ENCODE measurements at regions not wholly inside any gene's neighbourhood (a gene's known extent, or its start where the extent isn't known, plus 50 kb on each side); places are given as distances from the start of the nearest gene placed in this dataset.
"Not testable (repeated sequence)": the region's sequence is repeated elsewhere in the genome, so short reads cannot be mapped to it uniquely, and the experiment has no call there.

DNA sequence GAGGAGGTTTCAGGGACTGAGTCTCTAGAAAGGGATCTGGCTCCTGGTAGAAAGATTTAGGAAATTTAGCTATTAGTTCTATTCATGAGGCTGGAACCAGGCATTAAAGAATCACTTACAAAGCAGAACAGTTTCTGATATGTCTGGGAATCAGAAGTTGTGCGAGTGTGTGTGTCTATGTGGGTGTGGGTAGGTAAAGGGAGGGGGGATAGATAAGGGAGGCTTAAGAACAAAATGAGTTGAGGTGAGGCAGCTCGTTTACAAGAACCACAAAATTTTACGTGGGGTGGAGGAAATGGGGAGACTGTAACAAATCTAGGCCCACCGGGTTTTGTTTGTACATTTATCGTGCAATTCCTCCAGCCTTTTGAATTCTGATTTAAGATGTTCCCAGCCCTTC lies 90.7 kb downstream of the SAMD9 start:
- no peak for DNase-seq (ENCODE audit: low read depth, low spot score)
- TF ChIP-seq YY1 (IDR thresholded peaks at IDR 0.05; ENCODE audit: insufficient read depth, insufficient read length) (no peak), ZNF274 (IDR thresholded peaks at IDR 0.05; ENCODE audit: low read depth, low read length) (no peak), SUZ12 (IDR thresholded peaks at IDR 0.05; ENCODE audit: extremely low read depth, insufficient read depth, insufficient read length) (no peak)
- Histone ChIP-seq H3K9ac (ENCODE audit: insufficient read length, low read depth) (no peak overlapping the region), H3K27me3 (ENCODE audit: insufficient read depth, insufficient read length) (no peaks in the 10 kb centered on the region), H3K9me3 (ENCODE audit: insufficient read depth, low read length) (peaks cover 4% of the 10 kb centered on the region; the same call in 1 of the 2 replicates), H3K4me1 (ENCODE audit: insufficient read depth, insufficient read length) (no peaks in the 10 kb centered on the region), H3K4me3 (ENCODE audit: insufficient read length, low read depth) (no peak overlapping the region), H3K36me3 (ENCODE audit: insufficient read depth, insufficient read length, low read length) (no peaks in the 10 kb centered on the region)

DNA sequence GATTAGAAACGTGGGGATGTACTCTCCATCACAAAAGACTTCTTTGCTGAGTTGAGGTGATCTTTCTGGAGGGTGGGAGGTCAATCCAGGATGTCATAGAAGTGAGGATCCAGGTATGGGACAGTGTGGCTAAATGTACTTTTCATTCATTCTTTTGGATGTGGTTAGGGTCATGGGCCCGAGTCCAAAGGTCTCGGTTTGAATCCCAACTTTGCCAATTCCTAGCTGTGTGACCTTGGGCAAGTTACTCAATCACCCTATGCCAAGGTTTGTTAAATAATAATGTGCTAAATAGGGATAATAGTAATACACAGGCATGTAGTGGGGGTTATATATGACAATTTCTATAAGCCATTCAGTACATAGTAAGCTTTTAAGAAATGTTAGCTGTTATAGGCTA lies 91.4 kb downstream of the SAMD9 start:
- no peak overlapping the region for H3K9ac ChIP-seq (ENCODE audit: insufficient read length, low read depth)
- no peak for TF ChIP-seq SUZ12 (IDR thresholded peaks at IDR 0.05; ENCODE audit: extremely low read depth, insufficient read depth, insufficient read length)
- no peak for TF ChIP-seq YY1 (IDR thresholded peaks at IDR 0.05; ENCODE audit: insufficient read depth, insufficient read length)
- TF ChIP-seq ZNF274 (IDR thresholded peaks at IDR 0.05; ENCODE audit: low read depth, low read length) = no peak

DNA sequence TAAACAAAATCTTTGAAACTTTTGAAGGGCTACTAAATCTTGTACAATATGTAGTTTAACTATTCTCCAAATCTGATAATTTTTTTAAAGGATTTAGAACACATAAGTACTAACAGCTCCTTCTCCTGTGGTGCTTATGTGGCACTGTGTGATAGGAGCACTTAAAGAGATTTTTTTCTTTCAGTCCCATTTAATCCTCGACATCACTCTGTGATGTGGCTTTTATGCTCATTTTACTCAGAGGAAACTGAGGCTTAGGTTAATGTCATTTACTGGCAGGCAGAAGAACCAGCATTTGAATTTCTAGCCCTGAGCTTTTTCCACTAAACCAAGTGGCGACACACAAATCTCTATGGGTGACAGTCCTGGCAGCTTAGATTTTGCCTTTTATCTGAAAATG lies 92.4 kb downstream of the SAMD9 start:
- Histone ChIP-seq H3K9me3 (ENCODE audit: insufficient read depth, low read length) (no peaks in the 10 kb centered on the region; the same call in 1 of the 2 replicates), H3K4me1 (ENCODE audit: insufficient read depth, insufficient read length) (no peaks in the 10 kb centered on the region), H3K9ac (ENCODE audit: insufficient read length, low read depth) (no peak overlapping the region), H3K27me3 (ENCODE audit: insufficient read depth, insufficient read length) (no peaks in the 10 kb centered on the region), H3K36me3 (ENCODE audit: insufficient read depth, insufficient read length, low read length) (no peaks in the 10 kb centered on the region), H3K4me3 (ENCODE audit: insufficient read length, low read depth) (no peak overlapping the region)
- TF ChIP-seq YY1 (IDR thresholded peaks at IDR 0.05; ENCODE audit: insufficient read depth, insufficient read length) (no peak), SUZ12 (IDR thresholded peaks at IDR 0.05; ENCODE audit: extremely low read depth, insufficient read depth, insufficient read length) (no peak), ZNF274 (IDR thresholded peaks at IDR 0.05; ENCODE audit: low read depth, low read length) (no peak)
- no peak for DNase-seq (ENCODE audit: low read depth, low spot score)

More for the DNA sequence above, 91.4 kb downstream of the SAMD9 start:
- H3K4me1 ChIP-seq (ENCODE audit: insufficient read depth, insufficient read length) = no peaks in the 10 kb centered on the region
- no peaks in the 10 kb centered on the region; the same call in 1 of the 2 replicates for H3K9me3 ChIP-seq (ENCODE audit: insufficient read depth, low read length)
- no peaks in the 10 kb centered on the region for H3K36me3 ChIP-seq (ENCODE audit: insufficient read depth, insufficient read length, low read length)
- no peak overlapping the region for H3K4me3 ChIP-seq (ENCODE audit: insufficient read length, low read depth)
- DNase-seq (ENCODE audit: low read depth, low spot score) = no peak
- H3K27me3 ChIP-seq (ENCODE audit: insufficient read depth, insufficient read length) = no peaks in the 10 kb centered on the region

DNA sequence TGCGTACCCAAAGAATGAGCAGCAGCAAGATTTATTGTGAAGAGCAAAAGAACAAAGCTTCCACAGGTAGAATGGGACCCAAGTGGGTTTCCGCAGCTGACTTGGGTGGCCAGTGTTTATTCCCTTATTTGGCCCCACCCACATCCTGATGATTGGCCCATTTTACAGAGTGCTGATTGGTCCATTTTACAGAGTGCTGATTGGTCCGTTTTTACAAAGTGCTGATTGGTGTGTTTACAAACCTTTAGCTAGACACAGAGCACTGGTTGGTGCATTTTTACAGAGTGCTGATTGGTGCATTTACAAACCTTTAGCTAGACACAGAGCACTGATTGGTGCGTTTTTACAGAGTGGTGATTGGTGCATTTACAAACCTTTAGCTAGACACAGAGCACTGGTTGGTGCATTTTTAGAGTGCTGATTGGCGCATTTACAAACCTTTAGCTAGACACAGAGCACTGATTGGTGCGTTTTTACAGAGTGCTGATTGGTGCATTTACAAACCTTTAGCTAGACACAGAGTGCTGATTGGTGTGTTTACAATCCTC lies 94.8 kb downstream of the SAMD9 start:
- not testable (repeated sequence) for H3K4me3 ChIP-seq (ENCODE audit: insufficient read length, low read depth); DNase-seq (ENCODE audit: low read depth, low spot score); H3K9me3 ChIP-seq (ENCODE audit: insufficient read depth, low read length); H3K4me1 ChIP-seq (ENCODE audit: insufficient read depth, insufficient read length); H3K9ac ChIP-seq (ENCODE audit: insufficient read length, low read depth); H3K27me3 ChIP-seq (ENCODE audit: insufficient read depth, insufficient read length); H3K36me3 ChIP-seq (ENCODE audit: insufficient read depth, insufficient read length, low read length)

DNA sequence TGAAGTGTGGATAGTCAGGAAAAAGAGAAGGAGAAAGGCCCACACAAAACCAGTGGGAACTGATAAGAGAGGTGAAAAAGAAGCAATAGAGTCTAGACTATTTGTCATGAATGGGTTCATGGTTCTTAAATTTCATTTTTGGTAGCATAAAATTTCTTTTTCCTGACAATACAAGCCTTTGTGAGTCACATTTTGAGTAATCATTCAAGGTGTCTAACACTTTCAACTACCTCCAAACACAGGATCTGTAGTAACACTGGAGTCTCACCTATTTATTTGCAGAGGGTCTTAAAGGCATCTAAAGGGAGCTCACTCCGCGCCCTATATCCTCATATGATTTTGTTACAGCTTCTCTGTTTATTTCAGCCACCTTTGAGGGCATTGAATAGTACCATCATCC lies 96.0 kb downstream of the SAMD9 start:
- H3K4me3 ChIP-seq (ENCODE audit: insufficient read length, low read depth) = no peak overlapping the region
- no peaks in the 10 kb centered on the region for H3K4me1 ChIP-seq (ENCODE audit: insufficient read depth, insufficient read length)
- no peaks in the 10 kb centered on the region for H3K27me3 ChIP-seq (ENCODE audit: insufficient read depth, insufficient read length)
- no peaks in the 10 kb centered on the region for H3K36me3 ChIP-seq (ENCODE audit: insufficient read depth, insufficient read length, low read length)
- no peak for TF ChIP-seq SUZ12 (IDR thresholded peaks at IDR 0.05; ENCODE audit: extremely low read depth, insufficient read depth, insufficient read length)
- TF ChIP-seq YY1 (IDR thresholded peaks at IDR 0.05; ENCODE audit: insufficient read depth, insufficient read length) = no peak
- no peak for TF ChIP-seq ZNF274 (IDR thresholded peaks at IDR 0.05; ENCODE audit: low read depth, low read length)
- DNase-seq (ENCODE audit: low read depth, low spot score) = no peak
- H3K9ac ChIP-seq (ENCODE audit: insufficient read length, low read depth) = no peak overlapping the region
- H3K9me3 ChIP-seq (ENCODE audit: insufficient read depth, low read length) = no peaks in the 10 kb centered on the region; the same call in 1 of the 2 replicates

DNA sequence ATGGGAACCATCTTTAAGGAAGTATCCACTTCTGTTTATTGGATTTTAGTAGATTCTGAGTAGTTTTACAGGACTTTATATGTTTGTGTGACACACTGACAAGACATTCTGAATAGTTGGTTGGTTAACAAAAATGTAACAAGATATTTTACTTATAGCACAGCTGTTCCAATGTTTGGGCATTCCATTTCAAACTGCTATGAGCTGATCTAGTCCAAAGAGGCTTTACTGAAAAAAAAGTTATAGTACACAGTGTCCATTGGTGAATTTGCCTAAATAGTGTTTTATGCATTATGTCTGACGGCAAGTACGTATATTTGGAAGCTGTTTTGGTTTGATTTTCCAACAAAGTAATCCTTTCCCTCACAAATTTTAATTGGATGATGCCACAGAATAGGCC lies 99.1 kb downstream of the SAMD9 start:
- Histone ChIP-seq H3K4me3 (ENCODE audit: insufficient read length, low read depth) (no peak overlapping the region), H3K36me3 (ENCODE audit: insufficient read depth, insufficient read length, low read length) (no peaks in the 10 kb centered on the region), H3K4me1 (ENCODE audit: insufficient read depth, insufficient read length) (no peaks in the 10 kb centered on the region), H3K27me3 (ENCODE audit: insufficient read depth, insufficient read length) (no peaks in the 10 kb centered on the region), H3K9ac (ENCODE audit: insufficient read length, low read depth) (no peak overlapping the region), H3K9me3 (ENCODE audit: insufficient read depth, low read length) (no peaks in the 10 kb centered on the region; the same call in 1 of the 2 replicates)
- no peak for TF ChIP-seq ZNF274 (IDR thresholded peaks at IDR 0.05; ENCODE audit: low read depth, low read length)
- no peak for TF ChIP-seq SUZ12 (IDR thresholded peaks at IDR 0.05; ENCODE audit: extremely low read depth, insufficient read depth, insufficient read length)
- no peak for TF ChIP-seq YY1 (IDR thresholded peaks at IDR 0.05; ENCODE audit: insufficient read depth, insufficient read length)
- no peak for DNase-seq (ENCODE audit: low read depth, low spot score)

DNA sequence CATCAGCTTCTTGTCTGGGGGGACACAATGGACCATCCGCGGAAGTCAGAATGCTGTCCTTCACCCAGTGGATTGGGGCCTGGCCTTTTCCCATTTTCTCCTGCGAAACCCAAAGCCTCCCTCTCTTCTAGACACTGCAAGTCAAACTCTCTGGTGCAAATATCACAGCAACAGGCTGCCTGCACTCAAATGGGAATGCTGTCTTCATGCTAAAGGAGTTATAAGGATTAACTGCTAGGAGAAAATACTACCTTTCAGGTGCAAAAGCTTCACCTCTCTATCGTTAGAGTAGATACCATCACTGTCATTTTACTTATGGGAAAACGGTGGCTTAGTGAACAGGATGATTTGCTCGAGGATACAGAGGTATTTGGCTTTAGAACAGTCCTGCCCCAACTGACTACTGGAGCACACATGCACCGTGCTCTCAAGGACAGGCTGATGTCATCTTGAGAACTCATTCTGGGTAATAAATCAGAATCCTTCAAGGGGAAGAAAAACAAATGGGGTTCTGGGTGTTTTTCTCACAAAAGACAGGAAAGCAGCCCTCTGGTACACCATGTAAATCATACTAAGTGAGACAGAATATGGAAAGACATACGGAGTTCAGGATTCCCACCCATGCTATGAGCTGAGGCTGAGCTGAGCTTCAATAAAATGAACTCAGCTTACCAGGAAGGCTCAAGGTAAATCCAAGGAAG lies 100.9 kb downstream of the SAMD9 start:
- no peaks in the 10 kb centered on the region for H3K9me3 ChIP-seq (ENCODE audit: insufficient read depth, low read length)
- H3K36me3 ChIP-seq (ENCODE audit: insufficient read depth, insufficient read length, low read length) = no peaks in the 10 kb centered on the region
- DNase-seq (ENCODE audit: low read depth, low spot score) = no peak
- H3K4me1 ChIP-seq (ENCODE audit: insufficient read depth, insufficient read length) = no peaks in the 10 kb centered on the region
- TF ChIP-seq YY1 (IDR thresholded peaks at IDR 0.05; ENCODE audit: insufficient read depth, insufficient read length) (no peak), SUZ12 (IDR thresholded peaks at IDR 0.05; ENCODE audit: extremely low read depth, insufficient read depth, insufficient read length) (no peak), ZNF274 (IDR thresholded peaks at IDR 0.05; ENCODE audit: low read depth, low read length) (no peak)
- no peak overlapping the region for H3K4me3 ChIP-seq (ENCODE audit: insufficient read length, low read depth)
- H3K9ac ChIP-seq (ENCODE audit: insufficient read length, low read depth) = no peak overlapping the region
- H3K27me3 ChIP-seq (ENCODE audit: insufficient read depth, insufficient read length) = no peaks in the 10 kb centered on the region
